ENCODE measurements at regions not wholly inside any gene's neighbourhood (a gene's known extent, or its start where the extent isn't known, plus 50 kb on each side); places are given as distances from the start of the nearest gene placed in this dataset.

DNA sequence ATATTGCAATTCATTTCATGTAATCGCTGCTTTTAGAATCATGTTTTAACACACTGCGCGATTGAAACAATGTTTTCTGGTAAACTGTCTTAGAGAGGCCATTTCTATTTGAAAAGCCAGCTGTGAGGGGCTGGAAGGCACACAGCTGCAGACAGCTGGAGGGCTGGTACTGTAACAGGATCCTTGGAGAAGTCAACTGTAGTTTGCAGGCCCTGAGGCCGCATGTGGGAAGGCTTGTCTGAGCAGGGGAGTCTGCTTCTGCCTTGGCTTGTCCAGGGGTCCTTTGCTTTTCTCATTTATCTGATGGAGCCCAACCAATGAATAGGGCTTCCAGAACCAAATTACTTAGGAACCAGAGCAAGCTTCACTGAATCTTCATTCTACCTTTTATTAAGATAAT, 313.5 kb downstream of the BLID start:
- peaks cover 27% of the 10 kb centered on the region for H3K9me3 Mint-ChIP-seq
- CTCF ChIA-PET = no interaction called here
- H3K27ac Mint-ChIP-seq = peak overlapping the region; percentile 99
- ATAC-seq (peak; percentile 65), DNase-seq (ENCODE audit: low spot score) (peak; percentile 37)
- TF ChIP-seq FOXP1 (CRISPR knock-in tag; IDR thresholded peaks at IDR 0.05; ENCODE audit: borderline replicate concordance) (no peak), ZNF671 (CRISPR knock-in tag; IDR thresholded peaks at IDR 0.05) (no peak), ZNF232 (CRISPR knock-in tag; IDR thresholded peaks at IDR 0.05) (peak; percentile 72; the same call in 1 of the 2 replicates)
- TF ChIP-seq, protein P1, sequence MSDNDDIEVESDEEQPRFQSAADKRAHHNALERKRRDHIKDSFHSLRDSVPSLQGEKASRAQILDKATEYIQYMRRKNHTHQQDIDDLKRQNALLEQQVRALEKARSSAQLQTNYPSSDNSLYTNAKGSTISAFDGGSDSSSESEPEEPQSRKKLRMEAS (CRISPR knock-in tag; IDR thresholded peaks at IDR 0.05) = 0 out of 2 replicates have a peak, but pooled peaks have one; percentile 38
- peaks cover 27% of the 10 kb centered on the region for H3K36me3 Mint-ChIP-seq
- peak overlapping the region; percentile 58 for H3K4me3 Mint-ChIP-seq
- H3K27me3 Mint-ChIP-seq (ENCODE audit: low read depth) = no peaks in the 10 kb centered on the region
- POLR2A ChIA-PET = no interaction called here
- peaks cover 69% of the 10 kb centered on the region for H3K4me1 Mint-ChIP-seq

DNA sequence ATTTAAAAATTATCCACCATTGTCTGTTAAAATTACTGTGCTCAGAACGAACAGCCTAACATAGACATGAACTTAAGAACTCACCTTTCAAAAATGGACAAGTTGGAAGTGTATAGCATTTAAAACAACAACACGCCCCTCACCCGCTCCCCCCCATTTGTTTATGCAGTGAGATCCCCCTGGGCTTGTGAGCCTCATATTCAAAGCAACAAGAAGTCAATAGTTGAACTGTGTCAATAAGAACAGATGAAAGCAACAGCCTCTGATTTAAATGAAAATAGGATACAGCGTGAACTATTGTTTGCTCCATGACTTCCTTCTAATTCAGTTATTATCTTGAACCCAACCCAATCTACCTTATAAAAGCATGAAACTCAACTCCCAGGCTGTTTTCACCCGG, 314.2 kb downstream of the BLID start:
- Mint-ChIP-seq H3K27me3 (ENCODE audit: low read depth) (no peaks in the 10 kb centered on the region), H3K4me3 (peak overlapping the region; percentile 58), H3K36me3 (peaks cover 30% of the 10 kb centered on the region), H3K27ac (peak overlapping the region; percentile 99), H3K9me3 (peaks cover 29% of the 10 kb centered on the region), H3K4me1 (peaks cover 69% of the 10 kb centered on the region)
- CTCF ChIA-PET = interaction anchor here (1.0 kb wide), 2 partner anchors 147 to 723 kb away, joined by 3 to 5 read pairs; no protein-coding TSS in a partner anchor
- DNase-seq (ENCODE audit: low spot score) (no peak), ATAC-seq (no peak)
- TF ChIP-seq, protein P2, sequence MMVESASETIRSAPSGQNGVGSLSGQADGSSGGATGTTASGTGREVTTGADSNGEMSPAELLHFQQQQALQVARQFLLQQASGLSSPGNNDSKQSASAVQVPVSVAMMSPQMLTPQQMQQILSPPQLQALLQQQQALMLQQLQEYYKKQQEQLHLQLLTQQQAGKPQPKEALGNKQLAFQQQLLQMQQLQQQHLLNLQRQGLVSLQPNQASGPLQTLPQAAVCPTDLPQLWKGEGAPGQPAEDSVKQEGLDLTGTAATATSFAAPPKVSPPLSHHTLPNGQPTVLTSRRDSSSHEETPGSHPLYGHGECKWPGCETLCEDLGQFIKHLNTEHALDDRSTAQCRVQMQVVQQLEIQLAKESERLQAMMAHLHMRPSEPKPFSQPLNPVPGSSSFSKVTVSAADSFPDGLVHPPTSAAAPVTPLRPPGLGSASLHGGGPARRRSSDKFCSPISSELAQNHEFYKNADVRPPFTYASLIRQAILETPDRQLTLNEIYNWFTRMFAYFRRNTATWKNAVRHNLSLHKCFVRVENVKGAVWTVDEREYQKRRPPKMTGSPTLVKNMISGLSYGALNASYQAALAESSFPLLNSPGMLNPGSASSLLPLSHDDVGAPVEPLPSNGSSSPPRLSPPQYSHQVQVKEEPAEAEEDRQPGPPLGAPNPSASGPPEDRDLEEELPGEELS (CRISPR knock-in tag; IDR thresholded peaks at IDR 0.05) = peak; percentile 91; the same call in 1 of the 2 replicates
- no peak for TF ChIP-seq PRRX2 (CRISPR knock-in tag; IDR thresholded peaks at IDR 0.05)
- TF ChIP-seq FOXK1 (CRISPR knock-in tag; IDR thresholded peaks at IDR 0.05) = peak; percentile 69; the same call in 1 of the 2 replicates
- POLR2A ChIA-PET = no interaction called here

DNA sequence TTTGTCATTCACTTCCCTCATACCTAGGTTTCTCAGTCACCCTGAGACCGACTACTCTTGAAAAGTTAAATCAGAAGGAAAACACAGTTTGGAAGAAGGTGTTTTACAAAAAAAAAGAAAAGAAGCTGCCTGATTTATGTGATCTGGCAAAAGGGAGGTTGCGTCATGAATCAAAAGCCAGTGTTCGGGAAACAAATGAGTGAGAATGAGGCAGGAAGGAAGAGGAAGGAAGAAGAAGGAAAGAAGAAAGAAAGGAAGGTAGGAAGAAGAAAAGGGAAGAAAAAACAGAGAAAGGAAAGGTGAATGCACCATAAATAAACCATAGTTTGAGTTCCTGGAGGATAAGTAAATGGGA, 314.6 kb downstream of the BLID start:
- peak overlapping the region; percentile 99 for H3K27ac Mint-ChIP-seq
- no peak for ATAC-seq
- TF ChIP-seq, protein P3, sequence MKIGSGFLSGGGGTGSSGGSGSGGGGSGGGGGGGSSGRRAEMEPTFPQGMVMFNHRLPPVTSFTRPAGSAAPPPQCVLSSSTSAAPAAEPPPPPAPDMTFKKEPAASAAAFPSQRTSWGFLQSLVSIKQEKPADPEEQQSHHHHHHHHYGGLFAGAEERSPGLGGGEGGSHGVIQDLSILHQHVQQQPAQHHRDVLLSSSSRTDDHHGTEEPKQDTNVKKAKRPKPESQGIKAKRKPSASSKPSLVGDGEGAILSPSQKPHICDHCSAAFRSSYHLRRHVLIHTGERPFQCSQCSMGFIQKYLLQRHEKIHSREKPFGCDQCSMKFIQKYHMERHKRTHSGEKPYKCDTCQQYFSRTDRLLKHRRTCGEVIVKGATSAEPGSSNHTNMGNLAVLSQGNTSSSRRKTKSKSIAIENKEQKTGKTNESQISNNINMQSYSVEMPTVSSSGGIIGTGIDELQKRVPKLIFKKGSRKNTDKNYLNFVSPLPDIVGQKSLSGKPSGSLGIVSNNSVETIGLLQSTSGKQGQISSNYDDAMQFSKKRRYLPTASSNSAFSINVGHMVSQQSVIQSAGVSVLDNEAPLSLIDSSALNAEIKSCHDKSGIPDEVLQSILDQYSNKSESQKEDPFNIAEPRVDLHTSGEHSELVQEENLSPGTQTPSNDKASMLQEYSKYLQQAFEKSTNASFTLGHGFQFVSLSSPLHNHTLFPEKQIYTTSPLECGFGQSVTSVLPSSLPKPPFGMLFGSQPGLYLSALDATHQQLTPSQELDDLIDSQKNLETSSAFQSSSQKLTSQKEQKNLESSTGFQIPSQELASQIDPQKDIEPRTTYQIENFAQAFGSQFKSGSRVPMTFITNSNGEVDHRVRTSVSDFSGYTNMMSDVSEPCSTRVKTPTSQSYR (CRISPR knock-in tag; IDR thresholded peaks at IDR 0.05) = 0 out of 2 replicates have a peak, but pooled peaks have one; percentile 29
- TF ChIP-seq MYBL2 (CRISPR knock-in tag; IDR thresholded peaks at IDR 0.05) = no peak
- no peak for TF ChIP-seq NFYB (CRISPR knock-in tag; conservative IDR thresholded peaks at IDR 0.05; ENCODE audit: low read depth)
- TF ChIP-seq, protein P4, sequence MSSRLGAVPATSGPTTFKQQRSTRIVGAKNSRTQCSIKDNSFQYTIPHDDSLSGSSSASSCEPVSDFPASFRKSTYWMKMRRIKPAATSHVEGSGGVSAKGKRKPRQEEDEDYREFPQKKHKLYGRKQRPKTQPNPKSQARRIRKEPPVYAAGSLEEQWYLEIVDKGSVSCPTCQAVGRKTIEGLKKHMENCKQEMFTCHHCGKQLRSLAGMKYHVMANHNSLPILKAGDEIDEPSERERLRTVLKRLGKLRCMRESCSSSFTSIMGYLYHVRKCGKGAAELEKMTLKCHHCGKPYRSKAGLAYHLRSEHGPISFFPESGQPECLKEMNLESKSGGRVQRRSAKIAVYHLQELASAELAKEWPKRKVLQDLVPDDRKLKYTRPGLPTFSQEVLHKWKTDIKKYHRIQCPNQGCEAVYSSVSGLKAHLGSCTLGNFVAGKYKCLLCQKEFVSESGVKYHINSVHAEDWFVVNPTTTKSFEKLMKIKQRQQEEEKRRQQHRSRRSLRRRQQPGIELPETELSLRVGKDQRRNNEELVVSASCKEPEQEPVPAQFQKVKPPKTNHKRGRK (CRISPR knock-in tag; IDR thresholded peaks at IDR 0.05; ENCODE audit: borderline replicate concordance) = 0 out of 2 replicates have a peak, but pooled peaks have one; percentile 32
- TF ChIP-seq, protein P5, sequence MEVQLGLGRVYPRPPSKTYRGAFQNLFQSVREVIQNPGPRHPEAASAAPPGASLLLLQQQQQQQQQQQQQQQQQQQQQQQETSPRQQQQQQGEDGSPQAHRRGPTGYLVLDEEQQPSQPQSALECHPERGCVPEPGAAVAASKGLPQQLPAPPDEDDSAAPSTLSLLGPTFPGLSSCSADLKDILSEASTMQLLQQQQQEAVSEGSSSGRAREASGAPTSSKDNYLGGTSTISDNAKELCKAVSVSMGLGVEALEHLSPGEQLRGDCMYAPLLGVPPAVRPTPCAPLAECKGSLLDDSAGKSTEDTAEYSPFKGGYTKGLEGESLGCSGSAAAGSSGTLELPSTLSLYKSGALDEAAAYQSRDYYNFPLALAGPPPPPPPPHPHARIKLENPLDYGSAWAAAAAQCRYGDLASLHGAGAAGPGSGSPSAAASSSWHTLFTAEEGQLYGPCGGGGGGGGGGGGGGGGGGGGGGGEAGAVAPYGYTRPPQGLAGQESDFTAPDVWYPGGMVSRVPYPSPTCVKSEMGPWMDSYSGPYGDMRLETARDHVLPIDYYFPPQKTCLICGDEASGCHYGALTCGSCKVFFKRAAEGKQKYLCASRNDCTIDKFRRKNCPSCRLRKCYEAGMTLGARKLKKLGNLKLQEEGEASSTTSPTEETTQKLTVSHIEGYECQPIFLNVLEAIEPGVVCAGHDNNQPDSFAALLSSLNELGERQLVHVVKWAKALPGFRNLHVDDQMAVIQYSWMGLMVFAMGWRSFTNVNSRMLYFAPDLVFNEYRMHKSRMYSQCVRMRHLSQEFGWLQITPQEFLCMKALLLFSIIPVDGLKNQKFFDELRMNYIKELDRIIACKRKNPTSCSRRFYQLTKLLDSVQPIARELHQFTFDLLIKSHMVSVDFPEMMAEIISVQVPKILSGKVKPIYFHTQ (CRISPR knock-in tag; IDR thresholded peaks at IDR 0.05) = no peak
- ChIA-PET POLR2A (no interaction called here), CTCF (interaction anchor here (0.6 to 1.1 kb wide), 4 partner anchors 28 to 724 kb away, joined by 3 to 5 read pairs (median 4); no protein-coding TSS in a partner anchor)
- H3K36me3 Mint-ChIP-seq = peaks cover 30% of the 10 kb centered on the region
- DNase-seq (ENCODE audit: low spot score) = no peak
- H3K27me3 Mint-ChIP-seq (ENCODE audit: low read depth) = no peaks in the 10 kb centered on the region
- H3K4me1 Mint-ChIP-seq = peaks cover 69% of the 10 kb centered on the region
- peak overlapping the region; percentile 58 for H3K4me3 Mint-ChIP-seq
- H3K9me3 Mint-ChIP-seq = peaks cover 29% of the 10 kb centered on the region
